Psoas muscle (tissue), 7 donors: ENCODE measurements at regions not wholly inside any gene's neighbourhood (a gene's known extent, or its start where the extent isn't known, plus 50 kb on each side); places are given as distances from the start of the nearest gene placed in this dataset.

ENCODE experiments used
- ATAC-seq, 4 donors: fragments of 200-7000 bp; cut with Tn5 transposase; one replicate each; pipeline ENCODE4 v1.9.1; 2020; ENCODE audit warnings: moderate library complexity in 3 of 4, mild to moderate bottlenecking in 2 of 4
- DNase-seq, 2 donors: peaks; one replicate each; pipeline ENCODE4 v3.0.0-alpha.2; 2020
- H3K27ac ChIP-seq: fragments of 200-600 bp; one replicate; pipeline ENCODE4 v1.8.0; 2022
- H3K27me3 ChIP-seq, 3 donors: fragments of 200-600 bp in 1 of 3; one replicate each; pipeline versions ENCODE4 v1.6.1 to v1.8.0; 2013 to 2022; ENCODE audit warnings: low read length in 2 of 3, mild to moderate bottlenecking in 2 of 3, moderate library complexity in 1 of 3; ENCODE audit not compliant: insufficient read depth in 3 of 3
- H3K36me3 ChIP-seq, 2 donors: fragments of 200-600 bp in 1 of 2; one replicate each; pipeline versions ENCODE4 v1.6.1 to v1.8.0; 2013 to 2022; ENCODE audit warnings: low read depth in 1 of 2, mild to moderate bottlenecking in 1 of 2, moderate library complexity in 1 of 2; ENCODE audit not compliant: insufficient read depth in 1 of 2
- H3K4me1 ChIP-seq: fragments of 200-600 bp; one replicate; pipeline ENCODE4 v1.8.0; 2022
- H3K4me3 ChIP-seq: fragments of 200-600 bp; one replicate; pipeline ENCODE4 v1.8.0; 2022; ENCODE audit warnings: mild to moderate bottlenecking
- H3K9me3 ChIP-seq: fragments of 200-600 bp; one replicate; pipeline ENCODE4 v1.8.0; 2022
- WGBS, 3 donors: extraction: QIAGEN DNeasy Blood & Tissue Kit; methylation state at CpG; one replicate each; pipeline versions ENCODE4 v1.1.6 to v1.1.7; 2013; 5-methylcytosine and 5-hydroxymethylcytosine counted together
- intact Hi-C, 2 donors: fragments of 100-400 bp; cut with DNase I; formaldehyde crosslinking; loops; one replicate each; pipeline versions ENCODE4 v1.11.0 to v1.14.2; 2022
- TF ChIP-seq, protein P1 (sequence below): fragments of 200-600 bp; IDR thresholded peaks from one replicate; pipeline ENCODE4 v1.8.0; 2022; ENCODE audit warnings: antibody characterized with exemption
- donor health status: healthy with polysubstance abuse.
- donor health status: DM: no; HTN: no; CAD: no; lungs with moderate emphysema.
- donor health status: Bipolar disorder and iron deficiency.
- donor health status: healthy.
- donor health status: DM: yes; HTN: yes; CAD: no.
- donor health status: DM: no; HTN: no; CAD: no.
- donor health status: DM: yes; HTN: yes; CAD: no.

DNA sequence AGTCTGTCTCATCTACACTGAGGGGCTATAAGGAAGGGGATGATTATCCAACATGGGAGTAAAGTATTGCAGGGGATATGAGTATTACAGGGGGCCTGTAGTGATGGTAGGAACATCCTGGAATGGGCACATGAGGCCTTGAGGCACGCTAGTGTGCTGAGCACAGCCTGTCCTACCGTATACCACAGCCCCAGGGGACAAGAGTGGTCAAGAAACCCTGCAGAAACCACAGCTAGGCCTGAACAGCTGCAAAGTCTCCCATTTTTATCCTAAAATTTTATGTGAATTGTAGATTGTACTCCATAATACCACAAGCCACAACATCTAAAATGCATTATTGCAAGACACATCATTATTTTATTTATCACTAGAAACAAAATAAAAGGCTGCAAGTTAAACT is 136.3 kb upstream of the ASTN2 start:
- TF ChIP-seq, protein P1, sequence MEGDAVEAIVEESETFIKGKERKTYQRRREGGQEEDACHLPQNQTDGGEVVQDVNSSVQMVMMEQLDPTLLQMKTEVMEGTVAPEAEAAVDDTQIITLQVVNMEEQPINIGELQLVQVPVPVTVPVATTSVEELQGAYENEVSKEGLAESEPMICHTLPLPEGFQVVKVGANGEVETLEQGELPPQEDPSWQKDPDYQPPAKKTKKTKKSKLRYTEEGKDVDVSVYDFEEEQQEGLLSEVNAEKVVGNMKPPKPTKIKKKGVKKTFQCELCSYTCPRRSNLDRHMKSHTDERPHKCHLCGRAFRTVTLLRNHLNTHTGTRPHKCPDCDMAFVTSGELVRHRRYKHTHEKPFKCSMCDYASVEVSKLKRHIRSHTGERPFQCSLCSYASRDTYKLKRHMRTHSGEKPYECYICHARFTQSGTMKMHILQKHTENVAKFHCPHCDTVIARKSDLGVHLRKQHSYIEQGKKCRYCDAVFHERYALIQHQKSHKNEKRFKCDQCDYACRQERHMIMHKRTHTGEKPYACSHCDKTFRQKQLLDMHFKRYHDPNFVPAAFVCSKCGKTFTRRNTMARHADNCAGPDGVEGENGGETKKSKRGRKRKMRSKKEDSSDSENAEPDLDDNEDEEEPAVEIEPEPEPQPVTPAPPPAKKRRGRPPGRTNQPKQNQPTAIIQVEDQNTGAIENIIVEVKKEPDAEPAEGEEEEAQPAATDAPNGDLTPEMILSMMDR: no peak
- H3K4me1 ChIP-seq: no peaks in the 10 kb centered on the region
- 38 to 59% (median 52%) methylated on average over 2 of the region's 2 CpGs for WGBS, 3 donors
- DNase-seq (no peak), ATAC-seq (no peak)
- no peaks in the 10 kb centered on the region for H3K27me3 ChIP-seq
- intact Hi-C loops: no loop called here
- no peak overlapping the region for H3K4me3 ChIP-seq
- H3K36me3 ChIP-seq: no peaks in the 10 kb centered on the region
- H3K9me3 ChIP-seq: no peaks in the 10 kb centered on the region
- H3K27ac ChIP-seq: no peak overlapping the region

DNA sequence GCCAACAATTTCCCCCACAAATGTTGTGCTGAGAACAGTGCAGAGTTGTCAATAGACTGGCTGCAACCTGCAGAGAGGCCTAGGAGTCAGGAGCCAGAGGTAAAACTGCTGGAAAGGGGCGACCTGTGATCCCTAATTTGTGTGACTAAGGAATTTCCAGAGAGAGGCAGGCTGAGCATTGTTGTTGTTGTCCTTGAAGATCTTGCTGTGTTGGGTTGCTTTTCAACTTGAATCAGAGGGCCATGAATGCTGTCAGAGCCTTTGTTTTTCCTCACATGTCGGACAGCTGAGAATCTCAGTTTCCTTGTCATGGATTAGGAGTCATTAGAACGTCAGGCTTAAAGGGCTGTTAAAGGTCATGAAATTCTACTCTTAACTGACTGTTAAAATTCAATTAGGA is 134.6 kb upstream of the ASTN2 start:
- DNase-seq (no peak), ATAC-seq (no peak)
- intact Hi-C loops: no loop called here
- TF ChIP-seq, protein P1: no peak
- H3K27ac ChIP-seq: no peak overlapping the region
- H3K9me3 ChIP-seq: no peaks in the 10 kb centered on the region
- 23 to 30% (median 25%) methylated on average over 3 of the region's 3 CpGs for WGBS, 3 donors
- H3K27me3 ChIP-seq: no peaks in the 10 kb centered on the region
- H3K36me3 ChIP-seq: no peaks in the 10 kb centered on the region
- no peak overlapping the region for H3K4me3 ChIP-seq
- H3K4me1 ChIP-seq: no peaks in the 10 kb centered on the region

DNA sequence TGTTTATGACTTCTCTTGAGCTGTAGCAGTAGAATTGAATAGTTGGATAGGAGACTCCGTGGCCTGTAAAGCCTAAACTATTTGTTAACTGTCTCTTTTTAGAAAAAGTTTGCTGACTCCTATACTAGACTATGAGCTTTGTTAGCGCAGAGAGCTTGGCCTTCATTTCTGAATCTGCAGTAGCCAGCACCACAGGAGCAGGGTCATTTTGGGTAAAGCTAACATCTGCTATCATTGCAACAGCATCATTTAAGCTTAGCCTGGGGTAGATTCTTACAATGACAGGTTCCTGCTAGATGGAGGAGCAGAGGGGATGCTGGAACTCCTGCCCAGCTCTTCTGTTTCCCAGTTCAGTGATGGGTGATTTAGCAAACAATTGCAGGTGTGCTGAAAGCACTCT is 133.7 kb upstream of the ASTN2 start:
- ATAC-seq (no peak), DNase-seq (no peak)

DNA sequence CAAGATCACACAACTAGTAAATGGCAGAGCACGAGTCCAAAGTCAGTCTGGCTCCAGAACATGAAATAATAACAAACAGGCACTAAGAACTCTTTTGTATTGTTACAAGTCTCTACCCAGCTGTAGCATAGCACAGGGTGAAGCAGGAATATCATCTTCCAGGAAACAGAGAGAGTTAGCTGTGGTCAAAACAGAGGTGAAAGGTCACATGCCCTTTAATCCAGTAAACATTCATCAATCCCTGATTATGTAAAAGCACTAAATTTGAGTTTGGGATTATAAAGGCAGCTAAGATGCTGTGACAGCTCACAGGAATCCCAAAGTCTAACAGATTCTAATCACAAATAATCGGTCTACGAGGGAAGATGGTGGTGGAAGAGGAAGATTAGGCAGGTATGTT is 133.0 kb upstream of the ASTN2 start:
- Histone ChIP-seq H3K4me3 (no peak overlapping the region), H3K27ac (no peak overlapping the region), H3K9me3 (no peaks in the 10 kb centered on the region), H3K27me3 (no peaks in the 10 kb centered on the region), H3K36me3 (no peaks in the 10 kb centered on the region), H3K4me1 (no peaks in the 10 kb centered on the region)
- ATAC-seq (no peak), DNase-seq (no peak)
- WGBS, 3 donors: 74 to 85% (median 82%) methylated on average over 3 of the region's 3 CpGs
- TF ChIP-seq, protein P1: no peak
- intact Hi-C loops: no loop called here

More for the DNA sequence above, 133.7 kb upstream of the ASTN2 start:
- no peaks in the 10 kb centered on the region for H3K27me3 ChIP-seq
- no peaks in the 10 kb centered on the region for H3K36me3 ChIP-seq
- TF ChIP-seq, protein P1: no peak
- no peaks in the 10 kb centered on the region for H3K9me3 ChIP-seq
- H3K4me1 ChIP-seq: no peaks in the 10 kb centered on the region
- intact Hi-C loops: no loop called here
- no peak overlapping the region for H3K27ac ChIP-seq
- WGBS, 3 donors: 48 to 79% (median 49%) methylated on average over 2 of the region's 2 CpGs
- H3K4me3 ChIP-seq: no peak overlapping the region

DNA sequence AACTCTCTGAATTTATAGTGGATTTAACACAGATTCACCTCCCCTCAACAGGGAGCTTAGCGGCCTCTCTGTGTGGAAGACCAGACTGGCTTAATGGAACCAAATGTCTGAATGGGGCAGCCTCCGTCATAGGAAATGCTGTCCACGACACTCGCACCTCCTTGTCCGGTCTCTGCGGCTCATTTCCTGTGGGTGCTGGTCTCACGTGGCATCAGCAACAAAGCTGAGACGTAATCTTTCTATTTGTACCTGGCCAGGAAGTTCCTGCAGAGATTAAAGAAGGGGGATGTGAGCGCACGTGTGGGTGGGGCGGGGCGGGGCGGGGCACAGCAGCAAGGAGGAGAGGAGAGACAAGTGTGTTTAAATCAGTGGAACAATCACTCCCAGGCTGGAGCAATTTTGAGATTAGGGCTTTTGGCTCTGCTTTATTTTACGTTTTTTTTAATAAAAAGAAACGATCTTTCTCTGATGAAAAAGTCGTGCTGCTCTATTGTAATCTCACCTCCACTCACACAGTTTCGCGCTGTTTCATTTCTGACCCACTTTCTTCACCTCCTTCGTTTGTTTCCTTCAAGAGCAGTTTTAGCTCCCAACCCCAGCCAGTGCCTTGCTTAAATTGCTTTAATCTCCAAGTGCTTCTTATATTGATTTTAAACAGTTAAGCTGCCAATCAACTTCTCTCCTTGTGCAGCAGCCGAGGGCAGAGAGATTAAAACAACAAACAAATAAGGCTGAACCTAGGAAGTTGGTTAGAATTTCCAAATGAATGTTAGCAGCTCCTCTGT is 132.2 kb upstream of the ASTN2 start:
- ATAC-seq: no peak
- intact Hi-C loops: no loop called here
- no peak overlapping the region for H3K4me3 ChIP-seq

More for the DNA sequence above, 132.2 kb upstream of the ASTN2 start:
- TF ChIP-seq, protein P1: no peak
- H3K36me3 ChIP-seq: no peaks in the 10 kb centered on the region
- no peaks in the 10 kb centered on the region for H3K27me3 ChIP-seq
- no peak overlapping the region for H3K27ac ChIP-seq
- no peaks in the 10 kb centered on the region for H3K4me1 ChIP-seq
- DNase-seq: no peak
- H3K9me3 ChIP-seq: no peaks in the 10 kb centered on the region
- WGBS, 3 donors: 22 to 29% (median 24%) methylated on average over 20 of the region's 20 CpGs
